Adipocyte (in vitro differentiated cells): ENCODE measurements at regions not wholly inside any gene's neighbourhood (a gene's known extent, or its start where the extent isn't known, plus 50 kb on each side); places are given as distances from the start of the nearest gene placed in this dataset.
"Not testable (repeated sequence)": the region's sequence is repeated elsewhere in the genome, so short reads cannot be mapped to it uniquely, and the experiment has no call there.

ENCODE experiments used
- DNase-seq: peaks from one replicate; pipeline ENCODE4 v3.0.0-alpha.2; 2015; ENCODE audit warnings: low read depth
- H3K27me3 ChIP-seq: replicated peaks from 2 replicates; pipeline ENCODE4 v1.7.0; 2013; ENCODE audit warnings: mild to moderate bottlenecking, low read length, moderate library complexity; ENCODE audit not compliant: control insufficient read depth, insufficient read depth
- H3K36me3 ChIP-seq: 2 replicates; pipeline ENCODE4 v1.7.0; 2013; ENCODE audit warnings: low read length, mild to moderate bottlenecking, moderate library complexity; ENCODE audit not compliant: control insufficient read depth, insufficient read depth, severe bottlenecking
- H3K4me1 ChIP-seq: 2 replicates; pipeline ENCODE4 v1.7.0; 2013; ENCODE audit warnings: mild to moderate bottlenecking, low read length, moderate library complexity; ENCODE audit not compliant: control insufficient read depth, insufficient read depth
- H3K4me3 ChIP-seq: 2 replicates; pipeline ENCODE4 v1.7.0; 2013; ENCODE audit warnings: mild to moderate bottlenecking, low read length, moderate library complexity
- H3K9ac ChIP-seq: 2 replicates; pipeline ENCODE4 v1.7.0; 2013; ENCODE audit warnings: mild to moderate bottlenecking, low read length, moderate library complexity
- H3K9me3 ChIP-seq: 2 replicates; pipeline ENCODE4 v1.7.0; 2013; ENCODE audit warnings: mild to moderate bottlenecking, low read length, moderate library complexity; ENCODE audit not compliant: control insufficient read depth

GRCh38 chr13:55572408-55572807 lies 1568.3 kb upstream of the PRR20A start:
- Histone ChIP-seq H3K9ac (no peak overlapping the region), H3K4me1 (no peaks in the 10 kb centered on the region), H3K27me3 (no peaks in the 10 kb centered on the region), H3K4me3 (no peak overlapping the region), H3K9me3 (no peaks in the 10 kb centered on the region), H3K36me3 (no peaks in the 10 kb centered on the region)
- DNase-seq: no peak

- H3K4me1 ChIP-seq: no peaks in the 10 kb centered on the region
- no peak overlapping the region for H3K9ac ChIP-seq
- no peaks in the 10 kb centered on the region for H3K27me3 ChIP-seq
- no peak overlapping the region for H3K4me3 ChIP-seq
- no peak for DNase-seq
- H3K36me3 ChIP-seq: no peaks in the 10 kb centered on the region
- no peaks in the 10 kb centered on the region for H3K9me3 ChIP-seq
Observed at GRCh38 chr13:55572862-55573261, 1567.9 kb upstream of the PRR20A start.

GRCh38 chr13:55573565-55573964 lies 1567.2 kb upstream of the PRR20A start:
- Histone ChIP-seq H3K9ac (no peak overlapping the region), H3K36me3 (no peaks in the 10 kb centered on the region), H3K4me1 (no peaks in the 10 kb centered on the region), H3K4me3 (no peak overlapping the region), H3K27me3 (no peaks in the 10 kb centered on the region), H3K9me3 (no peaks in the 10 kb centered on the region)
- no peak for DNase-seq

GRCh38 chr13:55576389-55576788 lies 1564.3 kb upstream of the PRR20A start:
- no peaks in the 10 kb centered on the region for H3K4me1 ChIP-seq
- no peak overlapping the region for H3K9ac ChIP-seq
- DNase-seq: no peak
- no peaks in the 10 kb centered on the region for H3K36me3 ChIP-seq
- no peak overlapping the region for H3K4me3 ChIP-seq
- H3K9me3 ChIP-seq: no peaks in the 10 kb centered on the region
- no peaks in the 10 kb centered on the region for H3K27me3 ChIP-seq

GRCh38 chr13:55577082-55577846 lies 1563.5 kb upstream of the PRR20A start:
- H3K4me1 ChIP-seq: no peaks in the 10 kb centered on the region
- DNase-seq: no peak
- no peaks in the 10 kb centered on the region for H3K36me3 ChIP-seq
- no peaks in the 10 kb centered on the region for H3K9me3 ChIP-seq
- no peak overlapping the region for H3K9ac ChIP-seq
- H3K27me3 ChIP-seq: no peaks in the 10 kb centered on the region
- H3K4me3 ChIP-seq: no peak overlapping the region

GRCh38 chr13:55577847-55578210 lies 1562.9 kb upstream of the PRR20A start:
- Histone ChIP-seq H3K4me1 (no peaks in the 10 kb centered on the region), H3K9me3 (no peaks in the 10 kb centered on the region), H3K4me3 (no peak overlapping the region), H3K9ac (no peak overlapping the region), H3K36me3 (no peaks in the 10 kb centered on the region), H3K27me3 (no peaks in the 10 kb centered on the region)
- no peak for DNase-seq

GRCh38 chr13:55582294-55582693 lies 1558.4 kb upstream of the PRR20A start:
- DNase-seq, H3K27me3 ChIP-seq, H3K36me3 ChIP-seq, H3K9ac ChIP-seq, H3K4me1 ChIP-seq, H3K9me3 ChIP-seq, H3K4me3 ChIP-seq: not testable (repeated sequence)

- Histone ChIP-seq H3K9me3 (no peaks in the 10 kb centered on the region), H3K4me3 (no peak overlapping the region), H3K27me3 (no peaks in the 10 kb centered on the region), H3K4me1 (no peaks in the 10 kb centered on the region), H3K36me3 (no peaks in the 10 kb centered on the region), H3K9ac (no peak overlapping the region)
- no peak for DNase-seq
Observed at GRCh38 chr13:55583953-55584593, 1556.6 kb upstream of the PRR20A start.

- Histone ChIP-seq H3K27me3 (no peaks in the 10 kb centered on the region), H3K4me1 (no peaks in the 10 kb centered on the region), H3K4me3 (no peak overlapping the region), H3K9me3 (peaks cover 3% of the 10 kb centered on the region), H3K36me3 (no peaks in the 10 kb centered on the region), H3K9ac (no peak overlapping the region)
- DNase-seq: no peak
Observed at GRCh38 chr13:55602784-55603183, 1537.9 kb upstream of the PRR20A start.

GRCh38 chr13:55606045-55606665 lies 1534.6 kb upstream of the PRR20A start:
- Histone ChIP-seq H3K4me3 (no peak overlapping the region), H3K4me1 (no peaks in the 10 kb centered on the region), H3K27me3 (no peaks in the 10 kb centered on the region), H3K36me3 (no peaks in the 10 kb centered on the region), H3K9me3 (peaks cover 3% of the 10 kb centered on the region), H3K9ac (no peak overlapping the region)
- DNase-seq: no peak

- Histone ChIP-seq H3K4me1 (no peaks in the 10 kb centered on the region), H3K9ac (no peak overlapping the region), H3K9me3 (no peaks in the 10 kb centered on the region), H3K4me3 (no peak overlapping the region), H3K36me3 (no peaks in the 10 kb centered on the region), H3K27me3 (no peaks in the 10 kb centered on the region)
- no peak for DNase-seq
Observed at GRCh38 chr13:55613429-55614187, 1527.1 kb upstream of the PRR20A start.
